ENCODE measurements at regions not wholly inside any gene's neighbourhood (a gene's known extent, or its start where the extent isn't known, plus 50 kb on each side); places are given as distances from the start of the nearest gene placed in this dataset.
"Not testable (repeated sequence)": the region's sequence is repeated elsewhere in the genome, so short reads cannot be mapped to it uniquely, and the experiment has no call there.

- FAIRE-seq, result no peak
- no peak for TF ChIP-seq POLR2AphosphoS5 (IDR thresholded peaks at IDR 0.05; ENCODE audit: low read depth, low read length)
- no peak for TF ChIP-seq TAF1 (IDR thresholded peaks at IDR 0.05; ENCODE audit: borderline replicate concordance, low read depth, low read length)
- no peak for TF ChIP-seq POLR2A (IDR thresholded peaks at IDR 0.05; ENCODE audit: low read depth, low read length)
- DNase-seq (ENCODE audit: insufficient read length), result no peak
Observed at GRCh38 chr6:49269190-49269589, 193.9 kb downstream of the MMUT start.

- no peak for FAIRE-seq
Observed at GRCh38 chr6:49264909-49265308, 198.1 kb downstream of the MMUT start.

GRCh38 chr6:49264496-49264895 lies 198.6 kb downstream of the MMUT start:
- FAIRE-seq, result no peak
- no peak for TF ChIP-seq TAF1 (IDR thresholded peaks at IDR 0.05; ENCODE audit: borderline replicate concordance, low read depth, low read length)
- no peak for TF ChIP-seq POLR2A (IDR thresholded peaks at IDR 0.05; ENCODE audit: low read depth, low read length)
- TF ChIP-seq POLR2AphosphoS5 (IDR thresholded peaks at IDR 0.05; ENCODE audit: low read depth, low read length), result no peak
- DNase-seq (ENCODE audit: insufficient read length), result no peak

More at GRCh38 chr6:49264909-49265308, 198.1 kb downstream of the MMUT start:
- no peak for DNase-seq (ENCODE audit: insufficient read length)
- no peak for TF ChIP-seq POLR2AphosphoS5 (IDR thresholded peaks at IDR 0.05; ENCODE audit: low read depth, low read length)
- no peak for TF ChIP-seq POLR2A (IDR thresholded peaks at IDR 0.05; ENCODE audit: low read depth, low read length)
- TF ChIP-seq TAF1 (IDR thresholded peaks at IDR 0.05; ENCODE audit: borderline replicate concordance, low read depth, low read length), result no peak

- DNase-seq (ENCODE audit: insufficient read length), result no peak
- FAIRE-seq, result no peak
- TF ChIP-seq POLR2AphosphoS5 (IDR thresholded peaks at IDR 0.05; ENCODE audit: low read depth, low read length), result no peak
- TF ChIP-seq TAF1 (IDR thresholded peaks at IDR 0.05; ENCODE audit: borderline replicate concordance, low read depth, low read length), result no peak
- TF ChIP-seq POLR2A (IDR thresholded peaks at IDR 0.05; ENCODE audit: low read depth, low read length), result no peak
Observed at GRCh38 chr6:49257549-49257948, 205.5 kb downstream of the MMUT start.

GRCh38 chr6:49255335-49255734 lies 207.7 kb downstream of the MMUT start:
- no peak for DNase-seq (ENCODE audit: insufficient read length)
- FAIRE-seq, result no peak
- no peak for TF ChIP-seq POLR2A (IDR thresholded peaks at IDR 0.05; ENCODE audit: low read depth, low read length)
- TF ChIP-seq TAF1 (IDR thresholded peaks at IDR 0.05; ENCODE audit: borderline replicate concordance, low read depth, low read length), result no peak
- no peak for TF ChIP-seq POLR2AphosphoS5 (IDR thresholded peaks at IDR 0.05; ENCODE audit: low read depth, low read length)

- no peak for DNase-seq (ENCODE audit: insufficient read length)
- no peak for FAIRE-seq
Observed at GRCh38 chr6:49252901-49253300, 210.2 kb downstream of the MMUT start.

GRCh38 chr6:49233483-49233882 lies 229.6 kb downstream of the MMUT start:
- FAIRE-seq (no peak), DNase-seq (ENCODE audit: insufficient read length) (no peak)

More at GRCh38 chr6:49252901-49253300, 210.2 kb downstream of the MMUT start:
- TF ChIP-seq POLR2A (IDR thresholded peaks at IDR 0.05; ENCODE audit: low read depth, low read length) (no peak), POLR2AphosphoS5 (IDR thresholded peaks at IDR 0.05; ENCODE audit: low read depth, low read length) (no peak), TAF1 (IDR thresholded peaks at IDR 0.05; ENCODE audit: borderline replicate concordance, low read depth, low read length) (no peak)

GRCh38 chr6:49225471-49225870 lies 237.6 kb downstream of the MMUT start:
- TF ChIP-seq TAF1 (IDR thresholded peaks at IDR 0.05; ENCODE audit: borderline replicate concordance, low read depth, low read length), result no peak
- TF ChIP-seq POLR2A (IDR thresholded peaks at IDR 0.05; ENCODE audit: low read depth, low read length), result no peak
- no peak for TF ChIP-seq POLR2AphosphoS5 (IDR thresholded peaks at IDR 0.05; ENCODE audit: low read depth, low read length)
- DNase-seq (ENCODE audit: insufficient read length) (no peak), FAIRE-seq (no peak)

More at GRCh38 chr6:49233483-49233882, 229.6 kb downstream of the MMUT start:
- TF ChIP-seq TAF1 (IDR thresholded peaks at IDR 0.05; ENCODE audit: borderline replicate concordance, low read depth, low read length), result no peak
- TF ChIP-seq POLR2A (IDR thresholded peaks at IDR 0.05; ENCODE audit: low read depth, low read length), result no peak
- no peak for TF ChIP-seq POLR2AphosphoS5 (IDR thresholded peaks at IDR 0.05; ENCODE audit: low read depth, low read length)

- FAIRE-seq (no peak), DNase-seq (ENCODE audit: insufficient read length) (no peak)
- no peak for TF ChIP-seq POLR2A (IDR thresholded peaks at IDR 0.05; ENCODE audit: low read depth, low read length)
- no peak for TF ChIP-seq POLR2AphosphoS5 (IDR thresholded peaks at IDR 0.05; ENCODE audit: low read depth, low read length)
- TF ChIP-seq TAF1 (IDR thresholded peaks at IDR 0.05; ENCODE audit: borderline replicate concordance, low read depth, low read length), result no peak
Observed at GRCh38 chr6:49220293-49220692, 242.8 kb downstream of the MMUT start.

GRCh38 chr6:49205526-49205925 lies 257.5 kb downstream of the MMUT start:
- no peak for FAIRE-seq
- TF ChIP-seq POLR2A (IDR thresholded peaks at IDR 0.05; ENCODE audit: low read depth, low read length), result no peak
- TF ChIP-seq POLR2AphosphoS5 (IDR thresholded peaks at IDR 0.05; ENCODE audit: low read depth, low read length), result no peak
- TF ChIP-seq TAF1 (IDR thresholded peaks at IDR 0.05; ENCODE audit: borderline replicate concordance, low read depth, low read length), result no peak
- no peak for DNase-seq (ENCODE audit: insufficient read length)

GRCh38 chr6:49202924-49203536 lies 260.0 kb downstream of the MMUT start:
- TF ChIP-seq TAF1 (IDR thresholded peaks at IDR 0.05; ENCODE audit: borderline replicate concordance, low read depth, low read length) (no peak), POLR2AphosphoS5 (IDR thresholded peaks at IDR 0.05; ENCODE audit: low read depth, low read length) (no peak), POLR2A (IDR thresholded peaks at IDR 0.05; ENCODE audit: low read depth, low read length) (no peak)
- FAIRE-seq (no peak), DNase-seq (ENCODE audit: insufficient read length) (no peak)

- TF ChIP-seq POLR2A (IDR thresholded peaks at IDR 0.05; ENCODE audit: low read depth, low read length) (no peak), TAF1 (IDR thresholded peaks at IDR 0.05; ENCODE audit: borderline replicate concordance, low read depth, low read length) (no peak), POLR2AphosphoS5 (IDR thresholded peaks at IDR 0.05; ENCODE audit: low read depth, low read length) (no peak)
- FAIRE-seq (no peak), DNase-seq (ENCODE audit: insufficient read length) (no peak)
Observed at GRCh38 chr6:49198015-49198414, 265.0 kb downstream of the MMUT start.

GRCh38 chr6:49162379-49162778 lies 300.7 kb downstream of the MMUT start:
- not testable (repeated sequence) for FAIRE-seq; DNase-seq (ENCODE audit: insufficient read length)
